HCT116 (cell line): ENCODE measurements at regions not wholly inside any gene's neighbourhood (a gene's known extent, or its start where the extent isn't known, plus 50 kb on each side); places are given as distances from the start of the nearest gene placed in this dataset.

Source experiments
- ATAC-seq: fragments of 200-7000 bp; cut with Tn5 transposase; 2 replicates; pipeline ENCODE4 v1.9.1; 2020; ENCODE audit warnings: mild to moderate bottlenecking, moderate library complexity
- BruUV-seq: library from RNA; stranded (reverse); fragments of 400-500 nt; replicated peaks from 2 replicates; lab custom pipeline; 2021; lab: Mats Ljungman, UMichigan
- CTCF ChIA-PET: fragments of 300-600 bp; sonication (Branson Sonifier 250); formaldehyde crosslinking; loops from one replicate; lab custom pipeline; 2021; ENCODE audit warnings: antibody characterized with exemption; lab: Charles Lee
- POLR2A ChIA-PET: fragments of 300-600, 350-600 bp; sonication (Branson Sonifier 250); formaldehyde crosslinking; loops from one replicate; lab custom pipeline; 2021; ENCODE audit warnings: antibody characterized with exemption; lab: Charles Lee
- RAD21 ChIA-PET, 2 experiments: fragments of 300-600 bp; sonication (Branson Sonifier 250); formaldehyde crosslinking; loops; one replicate each; lab custom pipeline; 2023; ENCODE audit warnings: low total read pairs in 2 of 2; ENCODE audit not compliant: uncharacterized antibody in 2 of 2, unreplicated experiment in 2 of 2, low non-redundant PET in 1 of 2; lab: Charles Lee
- DNase-seq: peaks from one replicate; pipeline ENCODE4 v3.0.0-alpha.2; 2010; ENCODE audit warnings: low read depth, low spot score
- H2AFZ ChIP-seq: fragments of 200-600 bp; shearing (Covaris generic), sonication (generic); 2 replicates; pipeline ENCODE4 v1.6.1; 2017; ENCODE audit warnings: low read depth, mixed run types, mixed read lengths, antibody characterized with exemption, low read length; ENCODE audit not compliant: poor library complexity, severe bottlenecking
- H3K27ac ChIP-seq: 2 replicates; pipeline ENCODE4 v1.5.1; 2012; ENCODE audit warnings: low read depth, low read length
- H3K27me3 ChIP-seq: fragments of 200-600 bp; sonication (generic); 2 replicates; pipeline ENCODE4 v1.6.1; 2016; ENCODE audit warnings: mixed run types, low read length, mixed read lengths; ENCODE audit not compliant: insufficient read depth
- H3K36me3 ChIP-seq, 2 experiments: fragments of 200-500 bp in 1 of 2; fragments of 200-600 bp in 1 of 2; sonication (Bioruptor generic) in 1 of 2; sonication (generic) in 1 of 2; 2 replicates each; pipeline versions ENCODE4 v1.5.1 to v1.6.1; 2014 to 2016; ENCODE audit warnings: low read length in 2 of 2, inconsistent platforms in 1 of 2, mixed read lengths in 1 of 2, mixed run types in 1 of 2; ENCODE audit not compliant: insufficient read depth in 2 of 2, control insufficient read depth in 1 of 2
- H3K4me1 ChIP-seq, 2 experiments: fragments of 200-600 bp in 1 of 2; sonication (generic) in 1 of 2; 2 replicates each; pipeline versions ENCODE4 v1.5.1 to v1.6.1; 2012 to 2017; ENCODE audit warnings: low read length in 2 of 2, inconsistent platforms in 1 of 2, mild to moderate bottlenecking in 1 of 2, mixed read lengths in 1 of 2, mixed run types in 1 of 2, moderate library complexity in 1 of 2; ENCODE audit not compliant: insufficient read depth in 2 of 2, control insufficient read depth in 1 of 2
- H3K4me2 ChIP-seq: fragments of 200-600 bp; sonication (generic); 2 replicates; pipeline ENCODE4 v1.6.1; 2017; ENCODE audit warnings: mixed run types, low read length, mixed read lengths
- H3K4me3 ChIP-seq, 2 experiments: fragments of 200-600 bp in 1 of 2; sonication (generic) in 1 of 2; replicated peaks in 1 of 2; 2 replicates each; pipeline ENCODE4 v1.5.1; 2011 to 2016; ENCODE audit warnings: low read length in 2 of 2, control low read depth in 1 of 2, low read depth in 1 of 2, mild to moderate bottlenecking in 1 of 2, mixed read lengths in 1 of 2, mixed run types in 1 of 2
- H3K79me2 ChIP-seq: fragments of 200-600 bp; sonication (generic); 2 replicates; pipeline ENCODE4 v1.6.1; 2017; ENCODE audit warnings: mild to moderate bottlenecking, mixed run types, low read length, moderate library complexity, mixed read lengths; ENCODE audit not compliant: insufficient read depth
- H3K9ac ChIP-seq: fragments of 200-600 bp; sonication (generic); 2 replicates; pipeline ENCODE4 v1.6.1; 2016; ENCODE audit warnings: low read length, mixed read lengths
- H3K9me2 ChIP-seq: fragments of 200-600 bp; sonication (generic), shearing (Covaris generic); 2 replicates; pipeline ENCODE4 v1.6.1; 2017; ENCODE audit warnings: mixed run types, mild to moderate bottlenecking, moderate library complexity; ENCODE audit not compliant: insufficient read depth
- H3K9me3 ChIP-seq, 2 experiments: fragments of 200-500 bp in 1 of 2; fragments of 200-600 bp in 1 of 2; sonication (Bioruptor generic) in 1 of 2; sonication (generic) in 1 of 2; 2 replicates each; pipeline ENCODE4 v1.6.1; 2014 to 2017; ENCODE audit warnings: low read length in 2 of 2, mixed read lengths in 2 of 2, inconsistent platforms in 1 of 2, low read depth in 1 of 2, mild to moderate bottlenecking in 1 of 2, mixed run types in 1 of 2, moderate library complexity in 1 of 2; ENCODE audit not compliant: control insufficient read depth in 1 of 2, insufficient read depth in 1 of 2
- H4K20me1 ChIP-seq: fragments of 200-600 bp; sonication (generic), shearing (Covaris generic); 2 replicates; pipeline ENCODE4 v1.6.1; 2017; ENCODE audit warnings: mixed run types, mild to moderate bottlenecking, moderate library complexity; ENCODE audit not compliant: insufficient read depth
- FOSL1 ChIP-seq: IDR thresholded peaks from 2 replicates; pipeline ENCODE4 v1.6.1; 2012; ENCODE audit warnings: low read depth
- POLR2A ChIP-seq: IDR thresholded peaks from 2 replicates; pipeline ENCODE4 v1.7.0; 2011; ENCODE audit warnings: borderline replicate concordance; ENCODE audit not compliant: insufficient read depth, insufficient read length; ENCODE audit errors: extremely low read depth
- POLR2AphosphoS5 ChIP-seq: IDR thresholded peaks from 2 replicates; pipeline ENCODE4 v1.6.1; 2011; ENCODE audit warnings: mild to moderate bottlenecking, low read depth, low read length, moderate library complexity
- REST ChIP-seq: IDR thresholded peaks from 2 replicates; pipeline ENCODE4 v1.6.1; 2012; ENCODE audit warnings: low read depth
- SIN3A ChIP-seq: IDR thresholded peaks from 2 replicates; pipeline ENCODE4 v1.6.1; 2012; ENCODE audit warnings: low read depth
- SP1 ChIP-seq: IDR thresholded peaks from 2 replicates; pipeline ENCODE4 v1.6.1; 2012; ENCODE audit warnings: low read depth
- ZBTB33 ChIP-seq: IDR thresholded peaks from 2 replicates; pipeline ENCODE4 v1.6.1; 2011; ENCODE audit warnings: mild to moderate bottlenecking, low read length, moderate library complexity; ENCODE audit not compliant: insufficient replicate concordance; ENCODE audit errors: extremely low read depth
- ZFX ChIP-seq: fragments of 450-650 bp; IDR thresholded peaks from 2 replicates; pipeline ENCODE4 v1.6.1; 2017
- ZNF274 ChIP-seq: fragments of 200-500 bp; sonication (Bioruptor generic); IDR thresholded peaks from 2 replicates; pipeline ENCODE4 v1.6.1; 2014; ENCODE audit warnings: mild to moderate bottlenecking, low read depth, low read length, inconsistent platforms
- intact Hi-C: fragments of 100-400 bp; cut with micrococcal nuclease; formaldehyde crosslinking; loops from 2 replicates; pipeline ENCODE4 v1.10.0; 2022
- TF ChIP-seq, protein P1 (sequence below): IDR thresholded peaks from 2 replicates; pipeline ENCODE4 v1.6.1; 2012

- DNase-seq, result no peak
- intact Hi-C loops, result no loop called here
- RAD21 ChIA-PET, result no interaction called here
- H3K9me2 ChIP-seq, result no peaks in the 10 kb centered on the region
- H3K9me3 ChIP-seq, result peaks cover 3 to 30% of the 10 kb centered on the region in 2 experiments; a peak in 2 of 4 replicates
- no peak overlapping the region for H3K9ac ChIP-seq
- no peaks in the 10 kb centered on the region for H3K79me2 ChIP-seq
- no peaks in the 10 kb centered on the region for H3K27me3 ChIP-seq
- no peak overlapping the region for H3K27ac ChIP-seq
- H3K4me1 ChIP-seq, result no peaks in the 10 kb centered on the region
- CTCF ChIA-PET, result no interaction called here
- no peak overlapping the region for H3K4me2 ChIP-seq
- H3K4me3 ChIP-seq, result no peak overlapping the region
- no peaks in the 10 kb centered on the region for H3K36me3 ChIP-seq
- no peaks in the 10 kb centered on the region for H4K20me1 ChIP-seq
- TF ChIP-seq FOSL1 (no peak), ZFX (no peak), POLR2AphosphoS5 (no peak), ZBTB33 (no peak), ZNF274 (no peak), REST (no peak), SIN3A (no peak), POLR2A (no peak), SP1 (no peak)
- TF ChIP-seq, protein P1, sequence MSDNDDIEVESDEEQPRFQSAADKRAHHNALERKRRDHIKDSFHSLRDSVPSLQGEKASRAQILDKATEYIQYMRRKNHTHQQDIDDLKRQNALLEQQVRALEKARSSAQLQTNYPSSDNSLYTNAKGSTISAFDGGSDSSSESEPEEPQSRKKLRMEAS, result no peak
- no TSS peak for BruUV-seq
- POLR2A ChIA-PET, result no interaction called here
- no peak overlapping the region for H2AFZ ChIP-seq
- no peak for ATAC-seq
Measured at GRCh38 chr5:167150661-167151060, 1140.8 kb upstream of the WWC1 start.
